HG03469 (cell line): ENCODE measurements at regions not wholly inside any gene's neighbourhood (a gene's known extent, or its start where the extent isn't known, plus 50 kb on each side); places are given as distances from the start of the nearest gene placed in this dataset.

ENCODE experiments used
- ATAC-seq: cut with Tn5 transposase; IDR thresholded peaks from one replicate; pipeline ENCODE4 v1.9.1; 2021; ENCODE audit warnings: mild to moderate bottlenecking, moderate library complexity, moderate number of reproducible peaks; ENCODE audit not compliant: unreplicated experiment

DNA sequence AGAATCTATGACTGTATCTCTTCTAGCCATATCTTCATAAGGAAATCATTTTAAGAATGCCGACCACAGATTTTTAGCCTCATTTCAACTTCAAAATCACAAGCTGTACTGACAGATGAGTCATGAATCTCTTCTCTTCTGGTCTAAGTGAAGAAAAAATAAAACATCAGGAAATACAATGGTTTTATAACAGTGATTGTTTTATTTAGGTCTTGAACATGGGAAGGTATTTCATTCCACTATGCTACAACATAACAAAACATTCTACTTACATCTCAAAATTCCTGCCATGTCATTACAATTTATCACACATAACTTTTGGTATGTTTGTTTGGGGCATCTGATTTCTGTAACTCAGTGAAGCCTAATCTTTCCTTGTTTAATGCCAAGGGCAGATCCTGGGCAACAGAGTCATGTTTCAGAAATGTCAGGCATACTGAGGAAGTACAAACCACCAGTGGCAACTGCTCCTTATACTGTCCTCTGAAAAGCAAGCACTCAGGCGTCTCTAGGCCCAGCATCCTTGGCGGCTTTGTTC lies 325.0 kb downstream of the PDHA2 start:
- no peak for ATAC-seq

DNA sequence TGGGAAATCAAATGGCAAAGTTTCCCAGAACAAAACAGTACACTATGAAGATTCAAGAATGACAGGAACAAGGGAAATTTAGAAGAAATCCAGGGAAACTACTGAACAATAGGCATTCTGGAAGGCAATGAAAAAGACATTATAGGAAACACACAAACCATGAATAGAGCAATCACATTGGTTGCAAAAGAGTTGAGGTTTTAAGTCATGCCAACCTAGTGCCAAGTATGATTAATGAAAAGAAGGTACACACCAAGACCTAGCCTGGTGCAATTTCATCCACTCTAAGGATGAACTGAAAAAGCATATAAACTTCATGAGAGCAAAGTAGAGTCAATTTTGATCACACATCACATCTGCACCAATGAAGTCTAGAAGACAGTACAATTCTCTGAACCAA lies 326.9 kb downstream of the PDHA2 start:
- ATAC-seq = no peak

DNA sequence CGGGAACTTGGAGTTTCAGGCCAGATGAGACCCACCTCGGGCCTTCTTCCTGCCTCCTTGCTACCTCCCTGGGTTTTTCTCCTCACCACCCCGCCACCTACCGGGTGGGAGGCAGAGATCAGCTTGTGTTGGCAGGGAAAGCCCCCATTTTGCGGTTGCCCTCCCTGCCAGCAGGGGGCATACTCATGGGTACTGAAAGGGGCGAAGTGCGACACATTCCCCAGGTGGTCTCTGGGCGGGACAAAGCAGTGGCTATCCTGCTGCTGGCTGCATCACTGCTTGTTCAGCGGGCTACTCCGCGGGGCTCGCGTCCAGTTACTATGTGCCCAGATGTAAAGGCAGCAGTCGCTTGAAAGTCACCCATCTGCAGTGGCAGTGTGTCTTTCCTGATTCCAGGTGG lies 330.3 kb downstream of the PDHA2 start:
- no peak for ATAC-seq

DNA sequence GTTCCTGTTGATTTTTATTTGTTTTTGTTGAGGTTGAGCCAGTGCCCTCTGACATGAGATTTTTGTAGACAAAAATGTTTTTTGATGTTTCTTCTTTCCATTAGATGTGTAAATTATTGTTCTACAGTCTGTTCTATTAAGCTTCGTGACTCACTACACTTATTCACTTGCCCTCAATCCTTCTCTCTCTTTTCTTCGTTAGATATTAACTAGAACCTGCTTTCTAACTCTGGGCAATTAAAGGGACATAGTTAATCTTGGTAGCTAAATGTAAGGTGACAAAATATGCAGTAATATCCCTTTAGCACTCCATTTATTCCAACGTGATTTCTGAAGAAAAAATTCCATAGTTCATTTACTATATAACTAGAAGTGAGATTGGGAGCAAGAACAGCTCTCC lies 333.9 kb downstream of the PDHA2 start:
- ATAC-seq = no peak

DNA sequence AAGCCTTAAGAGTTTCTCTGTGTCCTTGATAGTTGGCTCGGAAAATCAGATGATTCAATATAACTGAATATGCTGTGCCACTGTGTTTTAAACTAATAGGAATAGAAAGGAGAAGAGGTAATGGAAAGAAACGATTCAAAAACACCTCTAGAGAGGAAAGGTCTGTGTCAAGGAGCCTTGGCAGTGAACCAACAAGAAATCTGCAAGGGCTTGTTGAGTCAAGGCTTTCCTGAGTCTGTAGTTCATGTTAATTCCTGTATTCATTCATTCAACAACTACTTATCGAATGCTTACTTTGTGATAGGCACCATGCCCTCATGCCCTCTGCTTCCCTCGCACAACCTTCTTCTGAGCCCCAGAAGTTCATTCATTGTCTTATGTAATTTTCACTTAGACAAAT lies 336.0 kb downstream of the PDHA2 start:
- no peak for ATAC-seq

DNA sequence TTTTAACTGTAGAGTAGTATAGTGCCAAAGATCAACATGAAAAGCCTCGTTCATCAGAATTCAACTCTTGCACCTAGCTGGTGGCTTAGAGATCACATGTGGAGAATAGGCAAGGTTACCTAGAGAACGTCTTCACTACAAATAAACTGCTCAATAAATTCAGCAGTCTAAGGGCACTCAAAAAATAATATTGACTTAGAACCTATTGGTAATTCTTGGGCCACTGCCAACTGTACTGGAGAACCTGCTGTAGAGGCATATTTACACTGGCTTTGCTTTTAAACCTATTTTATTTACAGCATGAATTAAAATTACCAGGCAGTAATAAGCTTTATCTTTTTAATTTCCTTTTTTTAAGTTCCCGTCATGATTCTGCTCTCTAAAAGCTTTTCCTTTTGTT lies 343.7 kb downstream of the PDHA2 start:
- no peak for ATAC-seq

DNA sequence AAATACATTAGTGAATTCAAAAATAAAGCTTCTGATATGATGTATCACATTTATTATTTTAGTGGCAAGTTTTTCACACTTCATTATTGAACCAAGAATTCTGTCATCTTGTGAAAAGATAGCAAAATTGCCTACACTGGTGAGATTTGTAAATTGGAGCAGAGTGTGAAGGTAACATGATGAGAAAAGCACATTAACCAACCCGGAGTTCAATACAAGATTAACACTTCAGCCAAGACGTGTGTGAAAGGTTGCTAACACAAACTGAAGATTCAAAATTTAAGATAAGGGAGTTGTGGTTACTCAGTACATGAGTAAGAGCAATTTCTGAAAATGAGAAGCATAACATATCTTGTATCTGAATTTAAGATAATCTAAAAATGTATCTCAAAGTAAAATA lies 346.7 kb downstream of the PDHA2 start:
- ATAC-seq = no peak

DNA sequence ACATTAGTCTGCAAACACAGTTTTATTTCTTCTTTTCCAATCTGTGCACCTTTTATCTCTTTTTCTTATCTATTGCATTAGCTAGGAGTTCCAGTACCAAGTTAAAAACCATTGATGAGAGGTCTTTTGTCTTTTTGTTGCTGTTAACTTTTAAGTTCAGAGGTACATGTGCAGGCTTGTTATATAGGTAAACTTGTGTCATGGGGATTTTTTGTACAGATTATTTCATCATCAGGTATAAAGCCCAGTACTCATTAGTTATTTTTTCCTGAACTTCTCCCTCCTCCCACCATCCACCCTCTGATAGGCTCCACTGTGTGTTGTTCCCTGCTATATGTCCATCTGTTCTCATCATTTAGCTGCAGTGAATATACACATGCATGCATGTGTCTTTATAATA lies 349.9 kb downstream of the PDHA2 start:
- ATAC-seq = no peak

DNA sequence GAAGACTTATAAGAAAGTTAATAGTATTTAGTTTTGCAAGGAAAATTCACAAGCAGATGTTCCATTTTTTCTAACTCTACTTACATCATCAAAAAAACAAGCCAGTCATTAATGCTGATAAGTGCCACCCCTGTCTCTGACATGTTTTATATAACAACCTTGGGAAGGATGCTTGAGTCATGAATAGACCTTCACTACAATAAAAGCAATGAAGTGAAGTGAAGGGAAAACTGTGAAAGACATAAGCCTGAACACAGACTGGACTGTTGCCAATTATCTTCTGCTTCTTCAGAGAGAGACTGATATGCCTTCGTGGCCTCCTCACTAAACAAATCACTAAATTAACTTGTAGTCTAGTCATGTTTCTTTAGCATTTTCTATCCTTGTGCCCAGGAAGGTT lies 353.2 kb downstream of the PDHA2 start:
- ATAC-seq = no peak

DNA sequence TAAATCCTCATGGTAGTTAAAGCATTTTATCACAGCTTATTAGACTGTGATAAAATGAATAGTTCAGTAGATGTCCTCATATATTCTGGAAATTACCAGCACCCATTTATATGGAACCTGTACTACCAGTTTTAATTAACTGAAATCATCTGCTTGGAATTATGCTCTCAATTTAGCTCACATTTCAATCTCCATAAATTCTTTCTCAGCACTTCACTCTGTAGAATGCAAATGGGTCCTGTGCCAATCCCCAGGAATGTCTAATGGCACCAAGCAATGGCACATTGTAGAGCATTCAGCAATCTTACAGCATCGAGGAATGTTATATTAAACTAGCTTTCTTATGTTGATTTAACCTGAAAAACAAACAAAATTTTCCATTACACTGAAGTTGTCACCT lies 355.1 kb downstream of the PDHA2 start:
- no peak for ATAC-seq

DNA sequence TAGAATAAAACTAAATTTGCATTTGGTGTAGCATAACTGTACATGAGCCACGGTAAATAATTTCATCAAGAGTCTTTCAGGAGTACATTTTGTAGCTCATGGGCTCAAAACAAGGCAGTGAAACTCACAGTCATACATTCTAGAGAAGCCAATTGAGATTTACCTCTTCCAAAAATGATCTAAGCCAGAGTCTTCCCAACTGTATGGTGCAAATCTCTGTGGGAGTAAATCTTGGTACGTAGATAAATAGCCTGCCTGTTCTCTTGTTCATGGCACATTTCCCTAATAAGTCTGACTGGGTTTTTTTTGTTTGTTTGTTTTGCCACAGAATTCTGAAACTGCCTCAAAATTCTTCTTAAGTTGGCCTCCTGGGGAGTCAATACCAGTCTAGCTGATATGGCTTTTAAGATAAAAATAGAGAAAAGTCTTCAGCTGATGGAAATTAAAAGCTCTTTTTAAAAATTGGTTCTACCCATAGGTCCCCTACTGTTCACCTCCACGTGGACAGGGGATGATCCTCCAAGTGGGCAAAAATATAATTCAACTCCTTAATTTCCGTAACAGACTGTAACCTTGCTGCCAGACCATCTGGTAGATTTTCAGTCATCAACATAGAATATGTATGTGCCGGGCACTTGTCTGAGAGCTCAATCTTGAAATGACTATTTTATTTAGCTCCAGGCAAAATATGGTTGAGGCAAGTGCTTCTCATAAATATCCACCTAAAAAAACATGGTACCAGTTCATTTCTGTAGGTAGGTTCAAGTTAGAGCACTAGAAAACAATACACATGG lies 365.4 kb downstream of the PDHA2 start:
- ATAC-seq = no peak

DNA sequence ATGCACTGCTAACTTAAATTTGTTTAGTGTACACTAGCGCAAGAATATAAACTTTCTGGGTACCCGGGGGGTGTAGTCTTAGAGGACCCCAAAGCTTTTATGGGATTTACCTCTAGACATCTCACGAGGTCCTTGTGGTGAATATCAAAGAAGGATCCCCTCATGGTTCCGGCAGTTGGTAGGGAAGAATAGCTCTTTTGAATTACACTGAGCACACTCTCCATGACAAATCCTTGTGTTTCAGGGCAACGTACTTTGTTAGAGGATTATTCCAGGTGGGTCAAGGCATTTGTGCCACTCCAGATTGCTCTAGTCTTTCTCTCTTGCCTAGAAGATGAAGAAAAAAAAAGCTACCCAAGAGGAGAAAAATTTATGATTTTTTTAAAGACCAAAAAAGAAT lies 387.6 kb downstream of the PDHA2 start:
- no peak for ATAC-seq

DNA sequence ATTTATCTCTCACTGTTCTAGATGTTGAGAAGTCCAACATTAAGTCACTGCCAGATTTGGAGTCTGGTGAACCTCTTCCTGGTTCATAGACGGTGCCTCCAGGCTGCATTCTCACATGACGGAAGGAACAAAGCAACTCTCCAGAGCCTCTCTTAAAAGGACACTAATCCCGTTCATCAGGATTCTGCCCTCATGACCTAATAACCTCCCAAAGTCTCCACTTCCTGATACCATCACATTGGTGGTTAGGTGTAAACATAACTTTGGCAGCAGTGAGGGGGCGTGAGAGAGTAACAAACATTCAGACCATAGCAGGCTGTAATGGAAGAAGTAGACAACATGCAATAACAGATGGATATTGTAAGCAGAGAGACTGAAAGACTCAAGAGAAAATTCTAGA lies 388.6 kb downstream of the PDHA2 start:
- no peak for ATAC-seq

DNA sequence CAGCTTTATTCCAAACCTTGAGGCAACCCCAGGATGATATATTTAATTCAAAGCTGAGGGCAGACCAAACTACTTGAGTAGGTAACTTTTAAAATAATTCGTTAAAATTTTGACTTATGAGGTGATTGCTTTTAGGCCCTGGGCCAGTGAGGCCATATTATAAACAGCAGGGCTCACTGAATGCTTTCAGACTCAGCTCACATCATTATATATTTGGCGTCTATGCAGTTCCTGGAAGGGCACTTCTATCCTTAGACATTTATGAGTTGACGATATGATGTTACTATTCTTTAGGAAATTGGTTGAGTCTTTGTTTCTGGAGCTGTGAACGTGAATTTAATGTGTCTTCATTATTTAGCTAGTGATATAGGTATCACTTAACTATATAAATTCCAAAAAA lies 400.1 kb downstream of the PDHA2 start:
- no peak for ATAC-seq

DNA sequence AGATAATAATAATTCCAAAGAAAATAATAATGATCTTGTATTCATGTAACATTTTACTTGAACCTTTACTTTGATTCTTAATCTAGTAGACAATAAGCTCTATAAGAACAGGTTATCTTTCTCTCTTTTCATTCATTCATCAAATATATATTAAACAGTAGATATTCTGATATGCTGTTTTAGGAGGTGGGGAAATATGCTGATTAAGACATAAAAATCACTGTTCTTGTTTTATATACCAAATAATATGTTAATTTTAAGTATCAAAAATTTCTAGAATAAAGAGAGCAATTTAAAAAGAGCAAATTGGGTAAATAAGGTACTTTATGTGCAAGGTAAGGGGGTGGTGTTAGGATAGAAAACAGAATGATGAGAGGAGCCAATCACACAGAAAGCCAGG lies 401.9 kb downstream of the PDHA2 start:
- no peak for ATAC-seq

DNA sequence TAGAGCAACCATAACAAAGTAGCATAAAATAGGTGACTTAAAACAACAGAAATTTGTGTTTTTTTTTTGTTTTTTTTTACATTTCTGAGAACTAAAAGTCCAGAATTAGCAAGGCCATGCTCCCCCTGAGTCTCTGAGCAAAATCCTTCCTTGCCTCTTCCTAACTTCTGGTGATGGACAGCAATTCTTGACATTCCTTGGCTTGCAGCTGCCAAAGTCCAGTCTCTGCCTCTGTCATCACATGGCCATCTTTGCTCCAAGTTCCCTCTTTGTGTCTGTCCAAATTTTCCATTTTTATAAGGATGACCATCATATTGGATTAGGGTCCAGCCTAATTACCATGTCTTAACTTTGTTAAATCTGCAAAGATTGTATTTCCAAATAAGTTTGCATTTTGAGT lies 407.2 kb downstream of the PDHA2 start:
- ATAC-seq = no peak

DNA sequence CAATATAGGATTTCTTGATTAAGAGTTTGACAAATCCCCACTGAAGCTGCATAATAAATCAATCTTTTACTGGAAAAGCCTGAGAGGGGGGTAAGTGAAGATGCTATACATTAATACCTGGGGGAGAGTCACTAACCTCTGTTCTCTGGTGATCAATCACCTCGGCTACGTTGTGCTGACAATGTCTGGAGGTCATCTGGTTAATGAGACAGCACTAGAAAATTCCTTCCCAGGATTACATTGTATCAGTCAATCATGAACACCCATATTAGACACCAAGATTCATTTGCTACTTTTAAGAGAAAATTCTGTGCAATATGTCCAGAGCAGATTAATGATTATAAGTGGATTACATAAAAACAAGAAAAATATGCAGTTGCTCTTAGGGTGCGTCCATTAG lies 408.3 kb downstream of the PDHA2 start:
- ATAC-seq = no peak

DNA sequence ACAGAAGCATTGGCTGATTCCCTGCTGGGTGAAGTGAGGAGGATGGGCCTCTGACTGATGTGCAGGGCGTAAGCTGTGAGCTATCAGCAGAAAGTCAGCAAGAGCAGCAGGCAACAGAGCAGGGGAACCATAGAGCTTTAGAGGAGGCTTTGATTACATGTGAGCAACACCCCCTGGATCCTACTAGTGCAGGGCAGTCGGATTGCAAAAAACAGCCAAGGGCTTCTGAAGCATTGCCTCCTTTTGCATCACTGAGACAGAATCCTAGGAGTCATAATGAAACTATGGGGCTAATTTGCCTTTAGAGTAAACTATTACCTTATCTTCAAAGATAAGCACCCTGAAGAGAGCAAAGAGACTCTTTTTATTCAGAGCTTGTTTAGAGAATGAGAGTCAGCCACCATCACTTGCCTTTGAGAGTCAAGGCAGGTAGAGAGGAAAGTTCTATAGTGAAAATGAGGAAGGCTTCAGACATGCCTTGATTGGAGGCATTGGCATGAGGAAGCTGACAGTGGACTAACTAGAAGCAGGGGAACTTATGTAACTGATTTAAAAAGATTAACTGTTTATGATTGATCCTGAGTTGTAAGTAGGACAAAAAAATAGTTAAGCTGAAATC lies 420.3 kb downstream of the PDHA2 start:
- no peak for ATAC-seq

DNA sequence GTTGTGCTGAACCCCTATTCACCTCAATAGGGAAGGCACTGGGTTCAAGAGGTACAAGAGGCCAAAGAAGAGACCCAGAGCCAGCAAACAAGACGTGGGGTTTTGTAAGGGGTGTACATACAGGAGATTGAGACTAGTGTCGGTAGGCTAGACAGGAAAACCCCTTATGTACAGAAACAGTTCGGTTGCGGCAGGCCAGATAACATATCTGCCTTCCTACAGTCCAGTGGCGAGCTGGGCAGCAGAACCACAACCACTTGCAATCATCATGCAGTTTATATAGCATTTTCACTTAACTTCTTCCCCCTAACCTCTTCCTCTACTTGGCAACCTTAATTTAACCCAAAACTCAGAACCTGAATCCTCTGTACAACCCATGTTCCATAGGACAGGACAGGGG lies 422.2 kb downstream of the PDHA2 start:
- ATAC-seq = no peak

DNA sequence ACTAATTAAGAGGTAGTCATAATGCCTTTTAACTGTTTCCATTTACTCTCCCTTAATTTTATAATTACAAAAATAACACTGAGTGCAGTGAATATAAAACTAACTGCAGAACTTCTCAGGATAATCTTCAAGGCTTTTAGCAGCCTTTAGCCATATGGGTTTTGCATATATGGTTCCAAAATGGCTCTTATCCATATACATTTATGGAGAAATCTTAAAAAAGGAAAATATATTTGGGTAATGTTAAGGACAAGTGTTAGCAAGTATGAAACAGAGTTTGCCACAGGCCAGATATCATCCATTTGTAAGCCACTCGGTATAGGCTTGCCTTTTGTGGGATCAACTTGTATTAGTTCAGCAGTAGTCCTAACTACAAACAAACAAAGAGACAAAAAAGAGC lies 423.4 kb downstream of the PDHA2 start:
- no peak for ATAC-seq

DNA sequence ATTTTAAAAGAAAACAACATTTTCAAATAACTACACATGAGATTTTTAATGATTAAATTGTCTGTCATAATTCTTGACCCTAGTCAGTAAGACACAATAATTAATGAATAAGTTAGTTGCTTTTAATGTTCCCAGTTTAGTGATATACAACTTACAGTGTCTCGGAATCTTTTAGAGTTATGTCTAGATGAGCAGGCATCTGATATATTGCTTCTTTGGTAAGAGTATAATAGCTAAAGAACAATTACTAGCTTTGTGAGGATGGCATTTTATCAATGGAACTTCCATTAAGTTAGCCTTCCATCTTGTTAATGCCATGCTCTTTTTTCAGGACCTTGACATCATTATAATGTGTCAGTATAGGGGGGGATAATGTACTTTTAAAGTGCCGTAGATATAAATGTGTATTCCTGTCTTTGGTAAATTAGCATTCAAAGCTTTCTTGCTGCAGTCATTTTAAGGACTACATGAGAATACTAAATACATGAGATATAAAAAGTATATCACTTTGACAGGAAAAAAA lies 425.1 kb downstream of the PDHA2 start:
- ATAC-seq = no peak

DNA sequence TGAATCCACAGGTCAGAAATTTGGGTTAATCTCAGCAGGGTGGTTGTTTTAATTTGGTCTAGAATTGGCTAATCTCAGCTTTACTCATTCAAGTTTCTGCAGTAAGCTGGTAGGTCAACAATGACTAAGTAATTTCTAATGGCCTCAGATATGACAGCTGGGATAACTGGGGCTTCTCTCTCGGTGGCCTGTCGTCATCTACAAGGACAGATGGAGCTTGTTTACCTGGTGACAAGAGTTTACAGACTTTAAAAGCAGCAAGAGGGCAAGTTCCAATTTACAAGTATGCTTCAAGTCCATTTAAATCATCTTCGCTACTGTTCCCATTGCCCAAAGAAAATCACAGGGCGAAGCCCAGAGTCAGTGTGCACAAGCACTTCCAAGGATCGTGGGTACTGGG lies 453.9 kb downstream of the PDHA2 start:
- no peak for ATAC-seq
